Esophagus (tissue), 2 donors: ENCODE measurements at regions not wholly inside any gene's neighbourhood (a gene's known extent, or its start where the extent isn't known, plus 50 kb on each side); places are given as distances from the start of the nearest gene placed in this dataset.

Experiments
- H3K27ac ChIP-seq, 2 donors: one replicate each; pipeline ENCODE4 v1.5.1; 2013; ENCODE audit warnings: low read depth in 2 of 2, mild to moderate bottlenecking in 2 of 2, inconsistent platforms in 1 of 2, low read length in 1 of 2, moderate library complexity in 1 of 2
- H3K27me3 ChIP-seq, 2 donors: one replicate each; pipeline ENCODE4 v1.6.1; 2013; ENCODE audit warnings: low read length in 2 of 2, control low read depth in 1 of 2, mild to moderate bottlenecking in 1 of 2; ENCODE audit not compliant: insufficient read depth in 2 of 2, control insufficient read depth in 1 of 2
- H3K36me3 ChIP-seq, 2 donors: one replicate each; pipeline ENCODE4 v1.6.1; 2013; ENCODE audit warnings: low read length in 1 of 2; ENCODE audit not compliant: control insufficient read depth in 2 of 2, insufficient read depth in 2 of 2
- H3K4me1 ChIP-seq, 2 donors: one replicate each; pipeline ENCODE4 v1.6.1; 2013; ENCODE audit warnings: low read length in 1 of 2; ENCODE audit not compliant: control insufficient read depth in 2 of 2, insufficient read depth in 2 of 2
- H3K4me3 ChIP-seq, 2 donors: one replicate each; pipeline ENCODE4 v1.5.1; 2013; ENCODE audit warnings: low read length in 2 of 2, mild to moderate bottlenecking in 2 of 2, low read depth in 1 of 2, moderate library complexity in 1 of 2
- H3K9me3 ChIP-seq, 2 donors: one replicate each; pipeline ENCODE4 v1.6.1; 2013; ENCODE audit warnings: mild to moderate bottlenecking in 2 of 2, low read depth in 1 of 2, low read length in 1 of 2, moderate library complexity in 1 of 2; ENCODE audit not compliant: control insufficient read depth in 2 of 2, insufficient read depth in 1 of 2
- WGBS, 2 donors: extraction: QIAGEN DNeasy Blood & Tissue Kit; methylation state at CpG; one replicate each; pipeline ENCODE4 v1.1.7; 2013; 5-methylcytosine and 5-hydroxymethylcytosine counted together
- donor health status: healthy with polysubstance abuse.
- donor health status: Bipolar disorder and iron deficiency.

DNA sequence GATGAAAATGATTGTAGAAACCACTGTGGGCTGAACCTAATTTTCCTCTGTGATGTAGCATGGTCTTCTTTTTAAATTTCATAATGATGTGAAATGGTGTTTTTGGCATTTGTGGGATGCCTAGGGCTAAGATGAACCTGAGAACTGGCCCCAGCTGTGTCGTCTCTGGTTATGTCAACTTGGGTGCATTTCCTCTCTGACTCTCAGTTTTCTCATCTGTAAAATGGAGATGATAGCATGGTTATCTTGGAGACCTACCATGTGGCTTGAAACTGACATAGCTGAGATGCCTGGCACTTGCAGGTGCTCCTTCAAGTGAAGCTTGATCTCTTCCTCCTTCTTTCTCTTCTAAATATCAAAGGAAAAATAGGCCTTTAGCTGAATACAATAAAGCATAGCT is 77.8 kb downstream of the BOD1 start:
- Histone ChIP-seq H3K9me3 (no peaks in the 10 kb centered on the region), H3K27ac (no peak overlapping the region), H3K36me3 (no peaks in the 10 kb centered on the region), H3K4me3 (no peak overlapping the region), H3K4me1 (no peaks in the 10 kb centered on the region), H3K27me3 (no peaks in the 10 kb centered on the region)
- WGBS, 2 donors, result 60 to 75% methylated on average over 1 of the region's 1 CpG

DNA sequence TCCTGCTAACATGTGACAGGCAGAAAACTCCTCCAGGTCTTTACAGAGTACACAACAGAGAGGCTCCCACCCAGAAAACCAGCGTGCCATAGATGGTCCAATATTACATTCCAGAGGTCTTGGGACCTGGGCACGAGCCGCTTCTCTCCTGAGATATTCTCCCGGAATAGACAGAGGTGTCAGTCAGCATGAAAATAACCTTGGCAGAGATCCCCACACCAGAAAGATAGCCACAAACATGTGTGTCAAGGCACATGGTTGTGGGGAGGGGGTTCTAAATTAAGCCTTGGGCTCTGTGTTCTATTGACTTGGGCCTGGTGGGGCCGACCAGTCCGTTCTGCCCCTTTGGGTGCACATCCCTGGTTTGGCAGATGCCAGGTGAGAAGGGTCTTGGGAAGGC is 78.4 kb downstream of the BOD1 start:
- WGBS, 2 donors, result 83 to 86% methylated on average over 6 of the region's 6 CpGs

DNA sequence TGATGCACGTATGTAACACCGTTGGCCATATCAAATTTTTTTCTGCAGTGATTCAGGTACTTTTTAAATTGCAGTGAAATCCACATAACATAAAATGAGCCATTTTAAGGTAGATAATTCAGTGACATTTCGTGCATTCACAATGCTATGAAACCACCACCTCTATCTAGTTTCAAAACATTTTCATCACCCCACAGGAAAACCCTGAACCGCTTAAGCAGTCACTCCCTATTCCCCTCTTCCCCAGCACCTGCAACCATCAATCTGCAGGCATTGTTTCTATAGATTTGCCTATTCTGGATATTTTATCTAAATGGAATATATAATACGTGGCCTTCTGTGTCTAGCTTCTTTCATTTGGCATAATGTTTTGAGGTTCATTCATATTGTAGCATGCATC is 79.2 kb downstream of the BOD1 start:
- no peaks in the 10 kb centered on the region for H3K36me3 ChIP-seq
- H3K27me3 ChIP-seq, result no peaks in the 10 kb centered on the region
- H3K9me3 ChIP-seq, result no peaks in the 10 kb centered on the region
- WGBS, 2 donors, result 86 to 87% methylated on average over 5 of the region's 5 CpGs
- no peaks in the 10 kb centered on the region for H3K4me1 ChIP-seq
- no peak overlapping the region for H3K4me3 ChIP-seq
- H3K27ac ChIP-seq, result no peak overlapping the region

More for the DNA sequence above, 78.4 kb downstream of the BOD1 start:
- no peak overlapping the region for H3K27ac ChIP-seq
- no peaks in the 10 kb centered on the region for H3K4me1 ChIP-seq
- no peaks in the 10 kb centered on the region for H3K36me3 ChIP-seq
- no peaks in the 10 kb centered on the region for H3K9me3 ChIP-seq
- H3K27me3 ChIP-seq, result no peaks in the 10 kb centered on the region
- H3K4me3 ChIP-seq, result no peak overlapping the region

DNA sequence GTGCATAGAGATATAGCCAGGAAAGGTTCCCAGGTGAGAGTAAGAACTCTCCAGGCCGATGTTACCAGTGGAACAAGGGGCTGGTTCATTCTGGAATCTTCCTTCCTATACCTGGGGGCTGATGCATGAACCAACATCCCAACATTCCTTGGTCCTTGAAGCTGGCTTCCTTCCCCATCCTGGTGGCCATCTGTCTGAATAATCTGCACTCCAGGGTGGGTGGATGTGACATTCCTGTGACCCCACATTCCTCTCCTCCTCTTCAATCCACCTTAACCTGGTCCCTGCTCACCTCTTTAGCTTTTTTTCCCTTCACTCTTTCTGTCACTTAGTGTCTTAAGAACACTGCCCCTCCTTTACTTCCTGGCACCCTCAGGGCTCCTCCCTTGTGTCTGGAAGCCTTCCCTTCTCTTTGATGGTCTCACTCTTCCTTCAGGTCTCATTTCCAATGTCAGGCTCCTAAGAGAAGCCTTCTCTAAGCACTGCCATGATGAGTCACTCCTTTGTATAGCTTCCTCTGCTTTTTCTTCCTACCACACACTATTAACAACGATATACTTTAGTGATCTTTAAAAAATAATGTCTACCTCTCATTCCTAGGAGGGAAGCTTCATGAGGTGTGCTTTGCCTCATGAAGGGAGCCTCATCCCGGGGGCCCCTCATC is 80.3 kb downstream of the BOD1 start:
- Histone ChIP-seq H3K4me3 (no peak overlapping the region), H3K9me3 (no peaks in the 10 kb centered on the region), H3K27me3 (no peaks in the 10 kb centered on the region), H3K36me3 (no peaks in the 10 kb centered on the region), H3K27ac (no peak overlapping the region), H3K4me1 (no peaks in the 10 kb centered on the region)
- 64 to 70% methylated on average over 3 of the region's 3 CpGs for WGBS, 2 donors

DNA sequence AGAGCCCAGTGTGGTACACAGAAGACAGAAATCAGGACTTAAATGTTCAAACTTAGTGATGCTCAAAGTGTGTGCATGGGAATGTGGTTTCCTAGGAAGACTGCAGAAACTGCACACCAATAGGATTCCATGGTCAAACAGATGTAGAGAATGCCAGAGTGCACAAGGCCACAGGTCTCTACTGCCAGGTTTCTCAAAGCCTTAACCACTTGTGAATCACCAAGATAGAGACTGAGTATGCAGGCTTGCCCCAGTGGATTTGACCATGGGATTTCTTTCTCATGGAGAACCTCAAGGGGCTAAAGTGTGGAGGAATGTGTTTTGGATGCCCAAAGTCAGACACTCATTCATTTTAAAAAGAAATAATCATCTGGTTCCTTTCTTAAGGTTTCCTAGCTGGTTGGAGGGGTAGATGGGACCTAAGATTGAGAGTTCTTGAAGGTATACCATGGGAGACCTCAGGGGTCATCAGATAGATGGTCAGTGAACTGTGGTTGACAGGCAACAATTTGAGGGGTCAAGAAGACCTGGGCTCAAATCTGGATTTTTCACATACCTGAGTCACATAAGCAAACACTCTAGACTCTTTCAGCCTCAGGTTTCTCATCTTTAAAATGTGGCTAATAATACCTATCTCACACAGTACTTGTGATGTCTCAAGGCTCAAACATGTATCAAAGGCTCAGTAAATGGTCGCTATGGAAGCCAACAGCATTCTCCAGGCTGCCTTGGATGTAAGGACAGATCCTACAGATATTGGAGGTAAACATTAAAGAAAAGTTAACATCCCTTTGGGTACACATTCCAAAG is 81.1 kb downstream of the BOD1 start:
- H3K36me3 ChIP-seq, result no peaks in the 10 kb centered on the region
- H3K27me3 ChIP-seq, result no peaks in the 10 kb centered on the region
- no peak overlapping the region for H3K4me3 ChIP-seq
- no peaks in the 10 kb centered on the region for H3K9me3 ChIP-seq
- no peak overlapping the region for H3K27ac ChIP-seq
- H3K4me1 ChIP-seq, result no peaks in the 10 kb centered on the region
- 56 to 81% methylated on average over 1 of the region's 1 CpG for WGBS, 2 donors

DNA sequence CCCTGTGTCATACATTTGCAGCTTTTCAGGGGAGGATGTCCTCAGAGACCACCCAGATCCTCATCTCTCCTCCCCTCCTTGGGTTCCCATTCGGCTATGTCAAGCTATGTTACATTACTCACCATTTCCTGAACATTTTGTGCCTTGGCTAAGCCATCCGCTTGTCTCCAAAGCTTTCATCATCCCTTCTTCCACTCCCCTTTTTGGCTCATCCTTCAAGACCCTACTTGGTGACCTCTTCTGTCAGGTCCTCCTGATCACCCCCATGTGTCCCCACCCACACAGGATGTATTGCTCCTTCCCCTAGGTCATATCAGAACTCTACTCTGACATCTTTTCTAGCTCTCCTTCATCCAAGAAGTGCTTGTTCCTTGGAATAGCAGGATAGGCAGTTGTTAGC is 81.8 kb downstream of the BOD1 start:
- H3K9me3 ChIP-seq, result no peaks in the 10 kb centered on the region
- H3K27me3 ChIP-seq, result no peaks in the 10 kb centered on the region
- H3K36me3 ChIP-seq, result no peaks in the 10 kb centered on the region
- H3K4me3 ChIP-seq, result no peak overlapping the region
- no peak overlapping the region for H3K27ac ChIP-seq
- no peaks in the 10 kb centered on the region for H3K4me1 ChIP-seq
- WGBS, 2 donors, result 60 to 94% methylated on average over 2 of the region's 2 CpGs

DNA sequence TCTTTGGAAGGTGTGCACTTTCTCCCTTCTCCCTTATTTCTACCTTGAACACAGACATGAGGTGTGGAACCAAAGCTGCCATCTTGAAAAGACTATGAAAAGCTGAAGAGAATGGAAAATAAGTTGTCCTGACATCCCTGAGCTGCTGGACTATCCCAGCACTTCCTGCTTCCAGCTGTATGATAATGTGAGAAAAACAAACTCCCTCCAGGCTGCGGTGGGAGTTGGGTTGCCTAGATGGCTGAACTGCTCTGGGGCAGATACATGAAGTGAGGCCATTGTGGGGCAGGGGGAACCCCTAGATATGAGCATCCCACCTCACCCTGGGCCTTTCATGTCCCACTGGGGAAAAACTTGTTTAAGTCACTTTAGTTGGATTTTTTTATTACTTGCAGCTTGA is 82.4 kb downstream of the BOD1 start:
- 21 to 34% methylated on average over 1 of the region's 1 CpG for whole genome bisulfite sequencing, 2 donors
- no peaks in the 10 kb centered on the region for H3K36me3 ChIP-seq
- H3K27ac ChIP-seq, result no peak overlapping the region
- H3K4me3 ChIP-seq, result no peak overlapping the region
- H3K27me3 ChIP-seq, result no peaks in the 10 kb centered on the region
- H3K4me1 ChIP-seq, result no peaks in the 10 kb centered on the region
- no peaks in the 10 kb centered on the region for H3K9me3 ChIP-seq

DNA sequence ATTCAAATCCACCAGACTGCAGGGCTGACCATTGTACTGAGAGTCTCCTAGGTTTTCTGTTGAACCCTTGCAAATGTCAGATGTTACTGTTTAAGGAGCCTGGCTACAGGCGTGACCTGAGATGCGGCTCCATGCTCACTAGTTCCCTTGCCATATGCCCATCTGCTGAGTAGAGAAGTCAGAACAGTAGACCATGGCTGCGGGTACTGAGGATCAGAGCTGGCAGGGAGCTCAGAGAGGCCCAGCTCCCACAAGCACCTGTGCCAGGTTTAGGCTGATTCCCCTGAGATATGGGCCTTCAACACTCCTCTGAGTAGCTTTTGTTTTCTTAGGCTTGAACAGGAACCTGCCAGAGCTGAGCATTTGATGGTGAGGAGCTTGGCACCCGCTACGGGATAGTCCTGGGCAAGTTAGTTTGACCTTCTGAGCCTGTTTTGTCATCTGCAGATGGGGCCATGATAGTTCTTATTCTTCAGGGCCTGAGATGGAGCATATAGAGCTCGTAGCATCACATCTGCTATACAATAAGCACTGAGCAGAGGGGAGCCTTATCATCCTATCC is 83.7 kb downstream of the BOD1 start:
- WGBS, 2 donors, result 84 to 87% methylated on average over 6 of the region's 6 CpGs
- Histone ChIP-seq H3K27ac (no peak overlapping the region), H3K4me3 (no peak overlapping the region), H3K27me3 (no peaks in the 10 kb centered on the region), H3K4me1 (no peaks in the 10 kb centered on the region), H3K36me3 (no peaks in the 10 kb centered on the region), H3K9me3 (no peaks in the 10 kb centered on the region)

DNA sequence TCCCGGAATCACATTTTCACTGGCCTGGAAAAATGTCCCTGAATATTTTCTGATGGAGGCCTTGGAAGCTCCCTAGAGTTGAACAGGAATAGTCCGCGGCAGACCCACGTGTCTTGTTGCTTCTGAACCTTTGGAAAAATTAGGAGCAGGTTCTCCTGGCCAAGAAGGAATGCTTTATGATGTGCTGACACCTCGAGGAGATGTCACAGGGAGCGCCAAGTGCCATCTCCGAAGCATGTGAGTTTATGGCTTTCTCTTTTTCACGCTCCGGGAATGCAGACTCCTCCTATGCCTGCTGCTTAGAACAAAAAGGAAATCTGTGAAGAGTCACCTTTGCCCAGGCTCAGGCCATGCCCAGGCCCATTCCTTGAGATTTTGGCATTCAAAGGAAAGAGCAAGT is 84.6 kb downstream of the BOD1 start:
- Histone ChIP-seq H3K9me3 (no peaks in the 10 kb centered on the region), H3K27ac (no peak overlapping the region), H3K4me1 (no peaks in the 10 kb centered on the region), H3K36me3 (no peaks in the 10 kb centered on the region), H3K27me3 (no peaks in the 10 kb centered on the region), H3K4me3 (no peak overlapping the region)
- 83 to 85% methylated on average over 9 of the region's 9 CpGs for WGBS, 2 donors
